KG1 (cell line): ENCODE measurements at regions not wholly inside any gene's neighbourhood (a gene's known extent, or its start where the extent isn't known, plus 50 kb on each side); places are given as distances from the start of the nearest gene placed in this dataset.
"Not testable (repeated sequence)": the region's sequence is repeated elsewhere in the genome, so short reads cannot be mapped to it uniquely, and the experiment has no call there.

Source experiments
- DNase-seq: peaks from one replicate; lab custom pipeline; 2025; lab: John Stamatoyannopoulos, UW

GRCh38 chr6:48512390-48512789 is 401.4 kb upstream of the PTCHD4 start:
- DNase-seq, result no peak

- no peak for DNase-seq
Observed at GRCh38 chr6:48511378-48511777, 400.4 kb upstream of the PTCHD4 start.

GRCh38 chr6:48505621-48506020 is 394.6 kb upstream of the PTCHD4 start:
- DNase-seq, result no peak

DNA sequence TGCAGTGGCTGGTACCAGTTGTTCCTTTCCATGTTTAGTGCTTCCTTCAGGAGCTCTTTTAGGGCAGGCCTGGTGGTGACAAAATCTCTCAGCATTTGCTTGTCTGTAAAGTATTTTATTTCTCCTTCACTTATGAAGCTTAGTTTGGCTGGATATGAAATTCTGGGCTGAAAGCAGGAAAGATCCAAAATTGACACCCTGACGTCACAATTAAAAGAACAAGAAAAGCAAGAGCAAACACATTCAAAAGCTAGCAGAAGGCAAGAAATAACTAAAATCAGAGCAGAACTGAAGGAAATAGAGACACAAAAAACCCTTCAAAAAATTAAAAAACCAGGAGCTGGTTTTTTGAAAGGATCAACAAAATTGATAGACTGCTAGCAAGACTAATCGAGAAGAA is 382.4 kb upstream of the PTCHD4 start:
- not testable (repeated sequence) for DNase-seq

DNA sequence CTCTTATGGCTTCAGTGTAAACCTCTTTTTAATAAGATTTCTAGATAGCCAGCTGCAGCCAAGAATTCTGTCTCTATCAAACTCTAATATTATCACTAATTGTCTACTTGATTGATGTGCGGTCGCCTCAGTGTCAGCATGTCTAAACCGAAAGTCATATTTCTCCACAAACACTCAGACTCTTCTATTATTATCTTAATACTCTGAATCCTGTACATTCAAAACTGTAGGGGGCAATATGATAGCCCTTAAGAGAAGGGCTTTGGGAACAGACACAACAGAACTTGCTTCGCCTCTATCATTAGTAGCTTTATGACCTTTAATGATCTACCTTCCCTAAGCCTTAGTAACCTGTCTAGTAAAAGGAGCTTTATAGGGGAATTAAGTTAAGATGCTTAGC is 379.7 kb upstream of the PTCHD4 start:
- no peak for DNase-seq

- DNase-seq, result no peak
Observed at GRCh38 chr6:48486876-48487275, 375.9 kb upstream of the PTCHD4 start.

- no peak for DNase-seq
Observed at GRCh38 chr6:48486373-48486772, 375.4 kb upstream of the PTCHD4 start.

DNA sequence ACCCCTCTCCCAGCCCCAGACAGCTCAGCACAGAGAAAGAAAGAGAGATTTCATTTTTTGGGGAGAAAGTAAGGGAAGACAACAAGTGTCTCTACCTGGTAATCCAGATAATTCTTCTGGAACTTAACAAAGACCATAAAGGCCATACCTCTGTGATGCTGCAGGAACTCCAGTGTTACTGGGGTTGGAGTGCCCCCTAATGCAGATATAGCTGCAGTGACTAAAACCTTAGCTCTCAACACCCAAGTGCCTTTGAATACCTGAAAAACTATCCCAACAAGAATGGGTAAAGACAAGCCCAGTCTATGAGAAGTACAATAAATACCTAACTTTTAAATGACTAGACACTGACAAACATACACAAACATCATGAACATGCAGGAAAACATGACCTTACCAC is 365.3 kb upstream of the PTCHD4 start:
- DNase-seq, result no peak

DNA sequence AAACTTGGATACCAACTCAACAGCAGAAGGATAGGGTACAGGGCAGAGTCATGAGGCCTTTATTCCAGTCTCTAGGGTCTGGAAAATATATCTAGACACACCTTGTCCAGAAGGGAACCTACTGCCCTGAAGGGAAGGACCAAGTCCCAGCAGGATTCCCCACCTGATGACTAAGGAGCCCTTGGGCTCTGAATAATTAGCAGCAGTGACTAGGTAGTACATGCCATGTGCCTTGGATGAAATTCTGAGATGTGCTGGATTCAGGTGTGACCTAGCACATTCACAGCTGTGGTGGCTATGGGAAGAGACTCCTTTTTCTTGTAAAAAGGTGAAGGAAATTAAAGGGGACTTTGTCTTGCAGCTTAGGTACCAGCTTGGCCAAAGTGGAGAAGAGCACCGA is 364.3 kb upstream of the PTCHD4 start:
- no peak for DNase-seq

GRCh38 chr6:48474830-48475229 is 363.8 kb upstream of the PTCHD4 start:
- no peak for DNase-seq

DNA sequence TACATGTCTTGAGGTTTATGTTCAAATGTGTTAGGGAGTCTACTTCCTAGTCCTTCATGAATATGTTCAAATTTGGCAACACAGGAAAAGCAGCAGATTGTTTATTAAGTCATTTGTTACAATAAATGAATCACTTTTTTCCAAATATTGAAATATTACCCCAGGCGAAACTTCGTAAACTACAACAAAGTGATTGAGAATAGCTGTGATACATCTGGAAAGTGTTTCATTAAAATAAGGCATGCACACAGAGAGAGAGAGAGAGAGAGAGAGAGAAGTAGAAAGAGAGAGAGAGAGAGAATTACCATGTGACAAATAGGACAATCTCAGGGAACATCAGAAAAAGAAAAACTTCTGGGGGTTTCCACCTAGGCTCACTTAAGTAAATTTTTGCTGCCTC is 363.1 kb upstream of the PTCHD4 start:
- no peak for DNase-seq

DNA sequence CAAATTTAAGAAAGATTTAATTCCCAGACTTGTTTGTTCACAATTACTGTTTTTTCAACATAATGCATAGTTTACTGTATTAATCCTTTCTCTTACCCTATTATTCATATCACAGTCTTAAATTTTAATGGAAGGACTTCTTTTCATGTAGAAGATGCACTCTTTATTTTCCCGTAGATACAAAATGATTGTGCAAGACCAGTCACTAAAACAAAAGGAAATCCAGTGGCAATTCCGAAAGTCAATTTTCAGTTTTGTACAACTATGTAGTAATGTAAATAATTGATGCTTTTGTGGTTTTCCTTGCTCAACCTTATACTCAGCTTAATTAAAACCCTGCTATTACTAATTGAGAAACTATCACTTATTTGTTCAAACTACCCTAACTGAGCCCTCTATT is 361.5 kb upstream of the PTCHD4 start:
- DNase-seq, result no peak

DNA sequence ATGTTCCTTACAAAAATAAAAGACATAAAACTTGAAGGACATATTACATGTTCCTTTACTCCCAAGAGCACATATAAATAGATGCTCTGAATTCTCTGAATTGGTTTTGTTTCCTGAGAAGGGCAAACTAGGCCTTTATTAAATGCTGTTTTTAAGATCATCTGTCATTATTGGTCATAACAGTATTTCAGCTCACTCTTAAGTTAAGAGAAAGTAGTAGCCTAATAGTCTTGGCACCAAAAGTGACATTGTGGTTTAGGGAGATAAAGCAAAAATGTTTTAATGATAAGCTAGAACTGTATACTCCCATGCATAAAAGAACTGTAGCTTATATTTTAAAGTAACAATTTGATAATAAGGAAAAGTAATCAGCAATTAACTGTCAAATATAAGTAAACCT is 361.1 kb upstream of the PTCHD4 start:
- no peak for DNase-seq

DNA sequence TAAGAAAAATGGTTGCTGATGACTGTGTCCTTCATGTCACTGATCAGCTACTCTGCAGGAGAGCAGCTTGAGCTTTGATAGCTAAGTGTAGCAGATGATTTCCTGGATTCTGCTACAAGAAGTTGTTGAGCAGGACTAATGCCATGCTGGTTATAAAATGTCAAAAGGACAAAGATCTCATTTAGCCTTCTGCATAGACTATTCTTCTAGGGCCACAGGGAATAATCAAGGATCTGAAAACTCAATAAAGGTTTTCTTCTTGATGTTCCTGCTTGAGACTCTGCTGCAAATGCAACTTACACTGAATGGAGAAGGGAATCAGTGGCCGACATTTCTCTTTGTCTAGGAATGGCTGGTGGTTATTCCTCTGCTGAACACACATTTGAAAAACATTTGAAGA is 360.3 kb upstream of the PTCHD4 start:
- no peak for DNase-seq

- no peak for DNase-seq
Observed at GRCh38 chr6:48449002-48449401, 338.0 kb upstream of the PTCHD4 start.

GRCh38 chr6:48447251-48447650 is 336.3 kb upstream of the PTCHD4 start:
- no peak for DNase-seq

GRCh38 chr6:48429610-48430009 is 318.6 kb upstream of the PTCHD4 start:
- no peak for DNase-seq

DNA sequence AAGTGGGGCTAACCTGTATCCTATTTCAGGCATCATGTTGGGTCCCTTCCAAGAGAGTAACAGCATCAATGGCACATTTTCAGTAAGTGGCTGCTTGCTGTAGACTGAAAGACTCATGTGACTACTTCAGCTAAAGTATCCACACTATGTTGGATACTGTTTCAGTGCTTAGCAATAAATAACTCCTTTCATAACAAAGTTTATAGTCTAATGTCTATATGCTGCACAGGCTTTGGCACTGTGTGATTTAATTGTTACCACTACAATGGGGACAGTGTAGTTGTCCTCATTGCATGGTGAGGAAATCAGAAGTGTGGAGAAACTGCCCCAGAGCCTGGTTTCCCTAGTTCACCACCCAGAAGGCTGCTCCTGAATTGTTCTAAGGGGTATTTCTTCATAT is 318.0 kb upstream of the PTCHD4 start:
- DNase-seq, result no peak

DNA sequence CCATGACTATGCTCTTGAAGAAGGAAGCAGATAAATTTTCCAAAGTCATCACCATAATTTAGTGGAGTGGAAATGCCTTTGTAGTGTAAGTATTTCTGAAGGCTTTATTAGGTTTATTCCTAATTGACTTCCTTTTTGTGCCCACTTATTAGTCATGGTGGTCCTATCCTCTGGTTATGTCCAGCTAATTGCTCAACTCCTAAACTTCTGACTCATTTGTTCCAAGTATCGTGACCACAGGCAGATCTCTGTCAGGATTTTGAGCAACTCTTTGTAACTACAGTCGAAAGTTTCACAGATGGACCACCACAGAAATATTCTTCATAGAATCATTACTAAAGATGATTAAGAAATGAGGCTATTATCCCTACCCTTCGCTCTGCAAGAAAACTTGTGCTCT is 315.6 kb upstream of the PTCHD4 start:
- DNase-seq, result no peak

DNA sequence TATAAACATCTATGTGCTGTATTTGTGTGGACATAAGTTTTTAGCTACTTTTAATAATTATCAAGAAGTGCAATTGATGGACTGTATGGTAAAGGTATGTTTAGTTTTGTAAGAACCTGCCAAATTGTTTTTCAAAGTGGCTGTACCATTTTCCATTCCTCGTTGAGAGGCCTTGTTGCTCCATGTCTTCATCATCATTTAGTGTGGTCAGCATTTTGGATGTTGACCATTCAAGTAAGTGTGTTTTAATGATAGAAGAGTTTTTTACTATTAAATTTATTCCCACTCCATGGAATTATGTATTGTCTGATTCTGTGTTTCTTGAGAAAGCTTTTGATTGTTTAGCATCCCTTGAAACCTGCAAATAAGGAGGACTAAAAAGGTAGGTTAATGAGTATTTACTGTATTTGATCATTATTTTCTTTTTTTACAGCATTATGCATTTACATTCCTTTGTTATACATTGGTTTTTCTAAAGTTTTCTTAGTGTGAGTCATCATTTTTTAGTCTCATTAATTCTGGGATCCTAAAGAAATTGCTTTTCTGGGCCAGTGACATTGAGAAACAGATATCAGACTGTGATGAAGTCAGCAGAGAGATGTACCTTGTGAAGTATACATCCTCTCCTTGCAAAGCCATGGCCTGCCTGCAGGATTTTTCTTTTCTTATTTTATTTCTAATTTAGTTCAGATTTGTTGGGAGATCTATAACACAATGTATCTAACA is 312.8 kb upstream of the PTCHD4 start:
- no peak for DNase-seq

DNA sequence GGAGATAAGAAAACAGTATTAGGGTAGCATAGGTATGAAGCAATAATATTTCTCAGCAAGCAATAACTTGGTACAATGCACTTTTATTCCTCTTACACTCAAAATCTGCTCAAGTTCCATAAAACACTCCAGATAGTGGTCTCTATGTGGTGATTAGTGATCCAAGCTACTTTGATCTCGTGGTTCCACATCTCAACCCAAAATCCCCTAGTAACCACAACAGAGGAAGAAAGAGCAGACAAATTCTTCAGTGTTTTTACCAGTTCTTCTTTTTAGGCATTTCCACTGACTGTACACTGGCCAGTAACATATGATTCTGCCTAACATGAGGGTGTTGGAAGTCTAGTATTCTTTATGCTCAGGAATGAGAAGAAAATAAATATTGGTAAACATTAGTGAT is 309.0 kb upstream of the PTCHD4 start:
- DNase-seq, result no peak

DNA sequence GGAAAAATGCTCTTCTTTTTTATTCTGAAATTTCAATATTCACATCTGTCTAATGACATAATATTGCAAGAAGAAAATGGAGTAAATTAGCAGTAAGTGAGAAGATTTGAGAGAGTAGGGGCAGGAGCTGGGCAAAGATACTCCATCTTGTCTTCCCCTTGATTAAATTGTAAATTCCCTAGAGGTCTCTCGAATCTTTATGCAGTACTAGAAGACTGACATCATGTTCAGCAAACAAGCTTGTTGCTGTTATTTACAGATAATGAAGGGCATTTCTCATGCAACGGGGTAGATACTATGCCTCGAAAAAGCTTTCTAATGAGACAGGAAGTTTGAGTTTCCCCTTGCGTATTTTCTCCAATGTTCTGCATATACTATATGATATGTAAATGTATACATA is 306.9 kb upstream of the PTCHD4 start:
- no peak for DNase-seq

- DNase-seq, result no peak
Observed at GRCh38 chr6:48412656-48413055, 301.7 kb upstream of the PTCHD4 start.

DNA sequence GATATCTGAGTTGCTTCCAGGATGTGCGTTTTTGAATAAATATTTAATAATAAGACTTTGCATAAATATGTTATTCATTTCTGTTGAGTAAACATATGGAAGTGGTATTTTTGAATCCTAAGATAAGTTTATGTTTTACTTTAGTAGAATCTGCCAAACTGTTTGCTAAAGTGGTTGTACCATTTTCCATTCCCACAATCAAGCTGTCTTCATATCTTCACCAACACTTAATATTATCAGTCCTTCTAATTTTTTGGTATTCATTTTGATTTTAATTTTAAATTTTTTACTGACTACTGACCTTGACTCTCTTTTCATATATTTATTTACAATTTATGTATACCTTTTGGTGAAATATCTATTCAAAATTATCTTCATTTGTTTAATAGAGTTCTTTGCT is 293.9 kb upstream of the PTCHD4 start:
- DNase-seq, result no peak

GRCh38 chr6:48403587-48403986 is 292.6 kb upstream of the PTCHD4 start:
- DNase-seq, result no peak
